HL-60 (cell line): ENCODE measurements at regions not wholly inside any gene's neighbourhood (a gene's known extent, or its start where the extent isn't known, plus 50 kb on each side); places are given as distances from the start of the nearest gene placed in this dataset.

ENCODE experiments used
- DNase-seq, 2 experiments: peaks; one replicate each; pipeline ENCODE4 v3.0.0-alpha.2; 2010 to 2020; ENCODE audit warnings: low read depth in 1 of 2, low spot score in 1 of 2
- H3K27ac ChIP-seq: fragments of 250-450 bp; sonication (Bioruptor Pico); replicated peaks from 2 replicates; pipeline ENCODE4 v1.5.1; 2020; ENCODE audit warnings: mild to moderate bottlenecking, moderate library complexity
- H3K27me3 ChIP-seq: fragments of 250-450 bp; sonication (Bioruptor Pico); 2 replicates; pipeline ENCODE4 v1.5.1; 2021; ENCODE audit warnings: mild to moderate bottlenecking, moderate library complexity; ENCODE audit not compliant: insufficient read depth, poor library complexity, severe bottlenecking
- H3K4me3 ChIP-seq: replicated peaks from 2 replicates; pipeline ENCODE4 v1.5.1; 2011; ENCODE audit warnings: mild to moderate bottlenecking, control low read depth, low read length; ENCODE audit not compliant: insufficient read depth
- CTCF ChIP-seq: IDR thresholded peaks from one replicate; pipeline ENCODE4 v1.5.1; 2011; ENCODE audit warnings: low read length, control low read depth, inconsistent platforms; ENCODE audit not compliant: insufficient read depth
- GABPA ChIP-seq: IDR thresholded peaks from 2 replicates; pipeline ENCODE4 v1.6.1; 2012; ENCODE audit warnings: low read depth
- POLR2AphosphoS5 ChIP-seq: IDR thresholded peaks from 2 replicates; pipeline ENCODE4 v1.6.1; 2012; ENCODE audit warnings: low read depth
- REST ChIP-seq: IDR thresholded peaks from 2 replicates; pipeline ENCODE4 v1.6.1; 2012; ENCODE audit warnings: low read depth; ENCODE audit not compliant: insufficient replicate concordance
- SPI1 ChIP-seq: IDR thresholded peaks from 2 replicates; pipeline ENCODE4 v1.6.1; 2012; ENCODE audit warnings: low read depth, mild to moderate bottlenecking, borderline replicate concordance

GRCh38 chr5:52727020-52727419, 60.7 kb upstream of the ITGA1 start:
- H3K4me3 ChIP-seq: no peak overlapping the region
- DNase-seq: no peak

GRCh38 chr5:52727576-52727975, 60.1 kb upstream of the ITGA1 start:
- no peak overlapping the region for H3K4me3 ChIP-seq
- no peak for DNase-seq
- H3K27ac ChIP-seq: no peak overlapping the region
- H3K27me3 ChIP-seq: no peaks in the 10 kb centered on the region
- TF ChIP-seq GABPA (no peak), SPI1 (no peak), CTCF (no peak), POLR2AphosphoS5 (no peak), REST (no peak)

More at GRCh38 chr5:52727020-52727419, 60.7 kb upstream of the ITGA1 start:
- no peak overlapping the region for H3K27ac ChIP-seq
- H3K27me3 ChIP-seq: no peaks in the 10 kb centered on the region
- TF ChIP-seq CTCF: no peak
- TF ChIP-seq POLR2AphosphoS5: no peak
- TF ChIP-seq SPI1: no peak

GRCh38 chr5:52728224-52728623, 59.5 kb upstream of the ITGA1 start:
- no peak for TF ChIP-seq CTCF
- TF ChIP-seq SPI1: no peak
- no peak for TF ChIP-seq GABPA
- TF ChIP-seq REST: no peak
- no peak for TF ChIP-seq POLR2AphosphoS5
- Histone ChIP-seq H3K27ac (no peak overlapping the region), H3K4me3 (no peak overlapping the region), H3K27me3 (no peaks in the 10 kb centered on the region)
- no peak for DNase-seq

GRCh38 chr5:52728686-52729085, 59.0 kb upstream of the ITGA1 start:
- TF ChIP-seq GABPA: no peak
- TF ChIP-seq CTCF: no peak
- TF ChIP-seq POLR2AphosphoS5: no peak
- TF ChIP-seq REST: no peak
- TF ChIP-seq SPI1: no peak
- DNase-seq: no peak
- H3K4me3 ChIP-seq: no peak overlapping the region
- no peaks in the 10 kb centered on the region for H3K27me3 ChIP-seq
- no peak overlapping the region for H3K27ac ChIP-seq
